ENCODE measurements at regions not wholly inside any gene's neighbourhood (a gene's known extent, or its start where the extent isn't known, plus 50 kb on each side); places are given as distances from the start of the nearest gene placed in this dataset.

- no peak for DNase-seq
- Histone ChIP-seq H3K27me3 (ENCODE audit: control insufficient read depth in 3 of 3, insufficient read depth in 3 of 3, low read length in 3 of 3) (no peaks in the 10 kb centered on the region), H3K4me1 (ENCODE audit: control insufficient read depth in 3 of 3, insufficient read depth in 2 of 3, low read depth in 1 of 3, low read length in 2 of 3) (no peaks in the 10 kb centered on the region), H3K27ac (ENCODE audit: low read depth in 1 of 3, low read length in 2 of 3) (no peak overlapping the region), H3K36me3 (ENCODE audit: control insufficient read depth in 3 of 3, insufficient read depth in 2 of 3, low read depth in 1 of 3, low read length in 3 of 3) (no peaks in the 10 kb centered on the region), H3K9me3 (ENCODE audit: control insufficient read depth in 2 of 2, insufficient read depth in 1 of 2, low read depth in 1 of 2, low read length in 1 of 2) (no peaks in the 10 kb centered on the region), H3K4me3 (ENCODE audit: low read depth in 1 of 3, low read length in 3 of 3) (no peak overlapping the region)
- 86 to 95% (median 90%) methylated on average over 9 of the region's 9 CpGs for WGBS, 3 donors
- no peak for FAIRE-seq
These were observed 59.7 kb upstream of the HMHB1 start for GRCh38 chr5:143752165-143752850.

- no peaks in the 10 kb centered on the region for H3K9me3 ChIP-seq (ENCODE audit: control insufficient read depth in 2 of 2, insufficient read depth in 1 of 2, low read depth in 1 of 2, low read length in 1 of 2)
- H3K4me1 ChIP-seq (ENCODE audit: control insufficient read depth in 3 of 3, insufficient read depth in 2 of 3, low read depth in 1 of 3, low read length in 2 of 3): no peaks in the 10 kb centered on the region
- no peak overlapping the region for H3K4me3 ChIP-seq (ENCODE audit: low read depth in 1 of 3, low read length in 3 of 3)
- 89 to 92% (median 89%) methylated on average over 4 of the region's 4 CpGs for WGBS, 3 donors
- DNase-seq: no peak
- FAIRE-seq: no peak
- no peaks in the 10 kb centered on the region for H3K27me3 ChIP-seq (ENCODE audit: control insufficient read depth in 3 of 3, insufficient read depth in 3 of 3, low read length in 3 of 3)
- H3K36me3 ChIP-seq (ENCODE audit: control insufficient read depth in 3 of 3, insufficient read depth in 2 of 3, low read depth in 1 of 3, low read length in 3 of 3): no peaks in the 10 kb centered on the region
- H3K27ac ChIP-seq (ENCODE audit: low read depth in 1 of 3, low read length in 2 of 3): no peak overlapping the region
These were observed 60.6 kb upstream of the HMHB1 start for GRCh38 chr5:143751342-143751741.

- H3K27ac ChIP-seq (ENCODE audit: low read depth in 1 of 3, low read length in 2 of 3): no peak overlapping the region
- no peaks in the 10 kb centered on the region for H3K9me3 ChIP-seq (ENCODE audit: control insufficient read depth in 2 of 2, insufficient read depth in 1 of 2, low read depth in 1 of 2, low read length in 1 of 2)
- H3K27me3 ChIP-seq (ENCODE audit: control insufficient read depth in 3 of 3, insufficient read depth in 3 of 3, low read length in 3 of 3): no peaks in the 10 kb centered on the region
- no peaks in the 10 kb centered on the region for H3K36me3 ChIP-seq (ENCODE audit: control insufficient read depth in 3 of 3, insufficient read depth in 2 of 3, low read depth in 1 of 3, low read length in 3 of 3)
- DNase-seq (peak; percentile 13 to 28), FAIRE-seq (peak; percentile 26)
- H3K4me1 ChIP-seq (ENCODE audit: control insufficient read depth in 3 of 3, insufficient read depth in 2 of 3, low read depth in 1 of 3, low read length in 2 of 3): no peaks in the 10 kb centered on the region
- H3K4me3 ChIP-seq (ENCODE audit: low read depth in 1 of 3, low read length in 3 of 3): no peak overlapping the region
These were observed 62.3 kb upstream of the HMHB1 start for GRCh38 chr5:143749581-143750205.

GRCh38 chr5:143748516-143748915 is 63.4 kb upstream of the HMHB1 start:
- DNase-seq: no peak
- no peak overlapping the region for H3K27ac ChIP-seq (ENCODE audit: low read depth in 1 of 3, low read length in 2 of 3)
- WGBS, 3 donors: 61 to 87% (median 77%) methylated on average over 1 of the region's 1 CpG
- no peaks in the 10 kb centered on the region for H3K4me1 ChIP-seq (ENCODE audit: control insufficient read depth in 3 of 3, insufficient read depth in 2 of 3, low read depth in 1 of 3, low read length in 2 of 3)
- H3K9me3 ChIP-seq (ENCODE audit: control insufficient read depth in 2 of 2, insufficient read depth in 1 of 2, low read depth in 1 of 2, low read length in 1 of 2): no peaks in the 10 kb centered on the region
- no peaks in the 10 kb centered on the region for H3K36me3 ChIP-seq (ENCODE audit: control insufficient read depth in 3 of 3, insufficient read depth in 2 of 3, low read depth in 1 of 3, low read length in 3 of 3)
- FAIRE-seq: no peak
- H3K27me3 ChIP-seq (ENCODE audit: control insufficient read depth in 3 of 3, insufficient read depth in 3 of 3, low read length in 3 of 3): no peaks in the 10 kb centered on the region
- H3K4me3 ChIP-seq (ENCODE audit: low read depth in 1 of 3, low read length in 3 of 3): no peak overlapping the region

GRCh38 chr5:143742951-143743350 is 69.0 kb upstream of the HMHB1 start:
- Histone ChIP-seq H3K9me3 (ENCODE audit: control insufficient read depth in 2 of 2, insufficient read depth in 1 of 2, low read depth in 1 of 2, low read length in 1 of 2) (no peaks in the 10 kb centered on the region), H3K27me3 (ENCODE audit: control insufficient read depth in 3 of 3, insufficient read depth in 3 of 3, low read length in 3 of 3) (no peaks in the 10 kb centered on the region), H3K27ac (ENCODE audit: low read depth in 1 of 3, low read length in 2 of 3) (no peak overlapping the region), H3K4me3 (ENCODE audit: low read depth in 1 of 3, low read length in 3 of 3) (no peak overlapping the region), H3K36me3 (ENCODE audit: control insufficient read depth in 3 of 3, insufficient read depth in 2 of 3, low read depth in 1 of 3, low read length in 3 of 3) (no peaks in the 10 kb centered on the region), H3K4me1 (ENCODE audit: control insufficient read depth in 3 of 3, insufficient read depth in 2 of 3, low read depth in 1 of 3, low read length in 2 of 3) (no peaks in the 10 kb centered on the region)
- 77 to 78% (median 77%) methylated on average over 5 of the region's 5 CpGs for WGBS, 3 donors
- DNase-seq (no peak), FAIRE-seq (no peak)

GRCh38 chr5:143741421-143741820 is 70.5 kb upstream of the HMHB1 start:
- DNase-seq (no peak), FAIRE-seq (no peak)
- no peaks in the 10 kb centered on the region for H3K4me1 ChIP-seq (ENCODE audit: control insufficient read depth in 3 of 3, insufficient read depth in 2 of 3, low read depth in 1 of 3, low read length in 2 of 3)
- H3K27ac ChIP-seq (ENCODE audit: low read depth in 1 of 3, low read length in 2 of 3): no peak overlapping the region
- no peaks in the 10 kb centered on the region for H3K36me3 ChIP-seq (ENCODE audit: control insufficient read depth in 3 of 3, insufficient read depth in 2 of 3, low read depth in 1 of 3, low read length in 3 of 3)
- no peaks in the 10 kb centered on the region for H3K9me3 ChIP-seq (ENCODE audit: control insufficient read depth in 2 of 2, insufficient read depth in 1 of 2, low read depth in 1 of 2, low read length in 1 of 2)
- no peaks in the 10 kb centered on the region for H3K27me3 ChIP-seq (ENCODE audit: control insufficient read depth in 3 of 3, insufficient read depth in 3 of 3, low read length in 3 of 3)
- no peak overlapping the region for H3K4me3 ChIP-seq (ENCODE audit: low read depth in 1 of 3, low read length in 3 of 3)
- 61 to 70% (median 68%) methylated on average over 4 of the region's 4 CpGs for WGBS, 3 donors

GRCh38 chr5:143740956-143741355 is 71.0 kb upstream of the HMHB1 start:
- DNase-seq (no peak), FAIRE-seq (no peak)
- Histone ChIP-seq H3K4me1 (ENCODE audit: control insufficient read depth in 3 of 3, insufficient read depth in 2 of 3, low read depth in 1 of 3, low read length in 2 of 3) (no peaks in the 10 kb centered on the region), H3K4me3 (ENCODE audit: low read depth in 1 of 3, low read length in 3 of 3) (no peak overlapping the region), H3K27me3 (ENCODE audit: control insufficient read depth in 3 of 3, insufficient read depth in 3 of 3, low read length in 3 of 3) (no peaks in the 10 kb centered on the region), H3K27ac (ENCODE audit: low read depth in 1 of 3, low read length in 2 of 3) (no peak overlapping the region), H3K36me3 (ENCODE audit: control insufficient read depth in 3 of 3, insufficient read depth in 2 of 3, low read depth in 1 of 3, low read length in 3 of 3) (no peaks in the 10 kb centered on the region), H3K9me3 (ENCODE audit: control insufficient read depth in 2 of 2, insufficient read depth in 1 of 2, low read depth in 1 of 2, low read length in 1 of 2) (no peaks in the 10 kb centered on the region)
- 71 to 84% (median 81%) methylated on average over 1 of the region's 1 CpG for WGBS, 3 donors

- FAIRE-seq: no peak
- no peak for DNase-seq
- Histone ChIP-seq H3K4me1 (ENCODE audit: control insufficient read depth in 3 of 3, insufficient read depth in 2 of 3, low read depth in 1 of 3, low read length in 2 of 3) (no peaks in the 10 kb centered on the region), H3K4me3 (ENCODE audit: low read depth in 1 of 3, low read length in 3 of 3) (no peak overlapping the region), H3K9me3 (ENCODE audit: control insufficient read depth in 2 of 2, insufficient read depth in 1 of 2, low read depth in 1 of 2, low read length in 1 of 2) (no peaks in the 10 kb centered on the region), H3K27me3 (ENCODE audit: control insufficient read depth in 3 of 3, insufficient read depth in 3 of 3, low read length in 3 of 3) (no peaks in the 10 kb centered on the region), H3K27ac (ENCODE audit: low read depth in 1 of 3, low read length in 2 of 3) (no peak overlapping the region), H3K36me3 (ENCODE audit: control insufficient read depth in 3 of 3, insufficient read depth in 2 of 3, low read depth in 1 of 3, low read length in 3 of 3) (no peaks in the 10 kb centered on the region)
- WGBS, 3 donors: 90 to 97% (median 96%) methylated on average over 1 of the region's 1 CpG
These were observed 72.2 kb upstream of the HMHB1 start for GRCh38 chr5:143739746-143740145.

All from small intestine (tissue), 7 donors.